Left ventricle myocardium superior (tissue), 1 donor: ENCODE measurements at regions not wholly inside any gene's neighbourhood (a gene's known extent, or its start where the extent isn't known, plus 50 kb on each side); places are given as distances from the start of the nearest gene placed in this dataset.
"Not testable (repeated sequence)": the region's sequence is repeated elsewhere in the genome, so short reads cannot be mapped to it uniquely, and the experiment has no call there.

Experiments
- ATAC-seq: fragments of 200-7000 bp; cut with Tn5 transposase; one replicate; pipeline ENCODE4 v1.9.1; 2020; ENCODE audit warnings: mild to moderate bottlenecking, moderate library complexity
- DNase-seq: peaks from one replicate; pipeline ENCODE4 v3.0.0-alpha.2; 2020
- intact Hi-C: fragments of 100-400 bp; cut with micrococcal nuclease; formaldehyde crosslinking; loops from one replicate; pipeline ENCODE4 v1.11.0; 2022
- donor health status: DM: no; HTN: yes; CAD: no; lungs with severe emphysema.

DNA sequence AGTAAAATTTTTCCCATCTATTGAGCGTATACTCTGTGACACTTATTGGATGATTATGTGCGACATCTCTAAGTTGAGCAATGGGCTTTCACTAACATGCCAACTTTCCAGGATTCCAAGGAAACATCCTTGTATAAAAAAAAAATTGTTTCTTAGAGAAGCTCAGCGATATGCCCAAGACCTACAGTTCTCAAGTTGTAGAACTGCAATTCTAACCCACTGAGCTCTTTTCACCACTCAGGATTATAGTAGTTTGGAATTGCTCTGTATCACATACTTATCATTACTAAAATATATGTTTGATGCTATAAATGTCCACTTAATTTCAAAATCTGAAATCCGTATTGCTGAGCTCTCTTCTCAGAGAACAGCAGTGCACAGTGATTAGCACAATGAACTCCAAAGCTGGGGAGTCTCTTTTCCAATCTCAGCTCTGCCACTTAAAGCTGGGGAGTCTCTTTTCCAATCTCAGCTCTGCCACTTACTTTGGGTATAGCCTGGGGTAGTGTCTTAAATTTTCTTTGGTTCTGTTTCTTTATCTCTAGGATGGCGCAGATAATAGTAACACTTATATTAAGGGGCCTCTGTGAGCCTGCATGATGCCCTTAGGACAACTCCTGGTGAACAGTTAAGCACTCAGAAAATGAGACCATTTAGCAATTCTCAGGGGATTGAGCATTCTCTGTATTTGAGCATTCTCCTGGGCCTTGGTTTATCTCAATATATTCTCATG, 1722.2 kb upstream of the AGA start:
- intact Hi-C loops, result no loop called here
- DNase-seq (no peak), ATAC-seq (no peak)

- DNase-seq, result no peak
- intact Hi-C loops, result no loop called here
- no peak for ATAC-seq
These were observed 1722.9 kb upstream of the AGA start for GRCh38 chr4:179165000-179165738.

GRCh38 chr4:179165862-179166261, 1723.6 kb upstream of the AGA start:
- intact Hi-C loops, result no loop called here
- no peak for ATAC-seq
- DNase-seq, result no peak

DNA sequence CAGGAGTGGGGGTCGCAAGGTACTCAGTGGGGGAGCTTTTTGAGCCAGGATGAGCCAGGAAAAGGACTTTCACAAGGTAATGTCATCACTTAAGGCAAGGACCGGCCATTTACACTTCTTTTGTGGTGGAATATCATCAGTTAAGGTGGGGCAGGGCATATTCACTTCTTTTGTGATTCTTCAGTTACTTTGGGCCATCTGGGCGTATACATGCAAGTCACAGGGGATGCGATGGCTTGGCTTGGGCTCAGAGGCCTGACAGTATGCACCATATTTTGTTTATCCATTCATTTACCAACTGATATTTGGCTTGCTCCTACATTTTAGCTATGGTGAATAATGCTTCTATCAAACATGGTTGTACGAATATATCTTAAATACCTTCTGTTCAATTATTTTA, 1728.1 kb upstream of the AGA start:
- DNase-seq, intact Hi-C loops, ATAC-seq: not testable (repeated sequence)

DNA sequence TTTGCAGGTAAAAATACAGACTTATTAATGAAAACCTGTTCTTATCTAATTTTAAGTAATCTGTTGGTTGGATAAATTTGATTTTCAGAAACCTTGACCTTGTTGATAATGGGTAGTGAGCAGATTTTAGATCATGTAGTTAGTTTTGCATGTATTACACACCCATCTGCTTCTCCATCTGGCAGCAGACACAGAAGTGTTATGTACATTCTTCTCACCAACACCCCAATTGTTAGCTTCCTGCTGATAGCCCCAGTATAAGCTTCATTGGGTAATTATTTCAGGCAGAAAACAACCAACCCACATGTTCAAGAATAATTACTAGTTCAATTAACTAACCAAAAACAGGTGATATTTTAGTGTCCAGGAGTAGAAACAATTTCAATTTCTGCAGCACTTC, 1740.5 kb upstream of the AGA start:
- intact Hi-C loops, result no loop called here
- DNase-seq (no peak), ATAC-seq (no peak)

- intact Hi-C loops, result no loop called here
- no peak for ATAC-seq
- DNase-seq, result no peak
These were observed 1753.7 kb upstream of the AGA start for GRCh38 chr4:179195887-179196286.

DNA sequence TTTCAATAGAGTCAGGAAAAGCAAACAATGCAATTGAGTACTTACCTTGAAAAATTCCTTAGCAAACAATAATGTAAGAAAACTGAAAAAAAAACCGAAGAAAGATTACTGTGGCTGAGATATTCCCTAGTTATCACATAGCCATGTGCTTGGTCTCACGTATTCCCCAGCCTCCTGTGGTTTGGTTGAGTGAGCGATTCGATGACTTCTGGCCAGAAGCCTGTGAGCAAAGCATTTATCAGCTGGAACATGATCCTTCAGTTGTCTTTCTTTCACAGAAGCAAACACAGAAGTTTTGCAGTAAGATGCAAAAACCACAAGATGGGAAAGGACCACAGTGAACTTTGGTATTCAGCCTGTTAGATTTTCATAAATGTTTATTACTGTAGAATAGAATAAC, 1754.3 kb upstream of the AGA start:
- DNase-seq (no peak), ATAC-seq (no peak)
- intact Hi-C loops, result no loop called here

DNA sequence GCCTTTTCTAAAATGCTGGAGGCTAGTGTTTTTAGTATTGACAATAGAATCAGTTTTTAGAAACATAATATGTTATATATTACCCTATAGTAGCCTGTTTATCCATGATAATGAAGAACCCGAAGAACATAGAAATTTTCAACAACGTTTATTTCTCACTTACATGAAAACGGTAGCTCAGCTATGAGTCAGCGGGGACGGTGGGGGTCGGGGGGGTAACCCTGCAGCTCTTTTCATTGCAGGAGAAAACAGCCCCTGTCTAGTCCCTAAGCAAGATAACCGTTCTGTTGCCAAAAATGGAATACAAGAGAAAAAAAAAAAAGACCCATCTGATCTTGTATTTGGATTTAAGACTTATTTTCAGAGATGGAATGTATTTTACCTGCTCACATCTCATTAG, 1758.4 kb upstream of the AGA start:
- DNase-seq, result no peak
- intact Hi-C loops, result no loop called here
- no peak for ATAC-seq

GRCh38 chr4:179225594-179225993, 1783.4 kb upstream of the AGA start:
- intact Hi-C loops, result no loop called here
- ATAC-seq (no peak), DNase-seq (no peak)

GRCh38 chr4:179248821-179249220, 1806.6 kb upstream of the AGA start:
- DNase-seq (no peak), ATAC-seq (no peak)
- intact Hi-C loops, result no loop called here

- ATAC-seq, result no peak
- no peak for DNase-seq
- intact Hi-C loops, result no loop called here
These were observed 1826.6 kb upstream of the AGA start for GRCh38 chr4:179268791-179269190.

- intact Hi-C loops, result no loop called here
- DNase-seq (no peak), ATAC-seq (no peak)
These were observed 1830.0 kb upstream of the AGA start for GRCh38 chr4:179272282-179272681.

DNA sequence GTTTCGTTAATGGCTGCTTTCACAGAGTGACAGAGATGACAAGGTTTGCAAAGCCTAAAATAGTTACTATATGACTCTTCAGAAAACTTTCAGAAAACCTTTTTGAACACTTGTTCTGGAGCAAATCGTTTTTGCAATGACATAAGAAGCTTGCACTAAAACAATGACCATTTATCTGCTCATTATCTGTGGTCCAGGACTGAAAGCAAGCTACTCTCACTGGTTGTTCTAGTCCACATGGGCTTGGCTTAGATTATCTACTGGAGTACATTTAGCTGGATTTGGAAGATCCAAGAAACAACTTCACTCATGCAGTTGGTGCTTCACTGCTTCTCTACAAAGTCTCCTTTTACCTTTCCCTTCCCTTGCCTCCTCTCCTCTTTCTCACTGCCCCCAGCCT, 1836.4 kb upstream of the AGA start:
- intact Hi-C loops, result no loop called here
- ATAC-seq (no peak), DNase-seq (no peak)

DNA sequence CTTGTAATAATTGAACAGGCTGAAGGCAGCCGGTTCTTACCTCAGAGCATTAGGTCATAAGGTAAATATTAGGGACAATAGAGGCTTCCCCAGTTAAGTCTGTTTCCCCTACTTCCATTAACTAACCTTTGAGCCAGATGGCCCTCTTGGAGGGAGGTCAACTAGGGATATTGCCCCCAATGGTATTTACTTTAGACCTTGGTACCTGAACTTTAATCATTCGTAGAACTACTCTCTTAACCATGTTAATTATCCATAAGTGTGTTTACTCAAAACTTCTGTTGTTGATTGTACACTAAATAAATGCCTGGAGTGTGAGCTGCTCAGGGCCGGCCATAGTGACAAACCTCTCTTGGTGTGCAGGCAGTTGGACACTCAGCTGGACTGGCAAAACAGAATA, 1843.5 kb upstream of the AGA start:
- DNase-seq (no peak), ATAC-seq (no peak)
- intact Hi-C loops, result no loop called here

GRCh38 chr4:179291657-179292056, 1849.4 kb upstream of the AGA start:
- intact Hi-C loops, result no loop called here
- no peak for ATAC-seq
- DNase-seq, result no peak

GRCh38 chr4:179292468-179292867, 1850.2 kb upstream of the AGA start:
- intact Hi-C loops, result no loop called here
- DNase-seq (no peak), ATAC-seq (no peak)

DNA sequence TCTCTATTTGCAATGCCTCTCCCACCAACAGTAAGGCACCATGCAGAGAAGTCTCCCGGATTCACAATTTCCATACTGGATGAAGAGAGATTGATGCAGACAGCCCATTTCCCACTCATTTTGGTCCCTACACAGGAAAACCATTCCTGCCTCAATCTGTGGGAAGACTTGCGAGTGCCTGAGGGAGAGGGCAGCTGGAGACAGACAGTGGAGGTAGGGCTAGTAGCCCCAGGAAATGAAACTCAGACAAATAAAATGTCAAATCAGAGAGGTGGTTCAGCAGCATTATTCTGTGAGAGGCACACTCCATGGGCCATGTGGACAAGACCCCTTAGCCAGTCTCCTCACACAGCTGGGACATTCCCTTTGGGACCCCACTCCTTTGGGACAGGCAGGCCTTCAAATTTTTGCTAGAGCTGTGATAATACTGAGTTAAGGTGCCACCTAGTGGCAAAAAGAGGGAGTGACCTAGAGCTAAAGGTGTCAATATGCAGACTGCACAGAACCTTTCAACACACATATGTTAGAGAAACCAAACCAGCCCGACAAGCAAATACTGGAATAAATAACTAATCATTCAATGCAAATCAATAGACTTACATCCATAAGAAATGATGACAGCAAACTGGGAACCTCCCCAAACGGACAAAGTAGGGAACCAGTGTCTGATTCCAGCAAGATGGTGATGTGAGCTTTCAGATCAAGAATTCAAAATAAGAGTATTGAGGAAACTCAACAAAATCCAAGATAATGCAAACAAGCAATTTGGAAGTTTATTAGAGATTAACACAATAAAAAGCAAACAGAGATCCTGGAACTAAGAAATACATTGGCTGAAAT, 1865.3 kb upstream of the AGA start:
- intact Hi-C loops, result no loop called here
- no peak for ATAC-seq
- DNase-seq, result no peak

DNA sequence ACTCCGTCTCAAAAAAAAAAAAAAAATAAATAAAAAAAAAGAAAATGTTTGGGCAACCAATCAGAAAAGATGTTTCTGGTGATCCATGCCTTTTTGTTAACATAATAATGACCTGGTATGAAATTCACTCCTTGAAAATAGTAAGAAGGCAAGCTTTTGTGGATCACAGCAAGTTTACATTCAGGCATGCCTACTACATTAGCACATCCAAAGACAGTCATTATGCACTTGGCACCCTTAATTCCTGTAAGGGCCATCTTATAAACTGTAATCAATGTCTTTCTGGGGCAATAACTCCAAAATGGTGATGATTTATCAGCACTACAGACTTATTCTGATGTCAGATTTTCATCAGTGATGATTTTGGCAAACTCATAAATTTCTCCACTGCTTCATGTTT, 1871.6 kb upstream of the AGA start:
- DNase-seq, result no peak
- intact Hi-C loops, result no loop called here

DNA sequence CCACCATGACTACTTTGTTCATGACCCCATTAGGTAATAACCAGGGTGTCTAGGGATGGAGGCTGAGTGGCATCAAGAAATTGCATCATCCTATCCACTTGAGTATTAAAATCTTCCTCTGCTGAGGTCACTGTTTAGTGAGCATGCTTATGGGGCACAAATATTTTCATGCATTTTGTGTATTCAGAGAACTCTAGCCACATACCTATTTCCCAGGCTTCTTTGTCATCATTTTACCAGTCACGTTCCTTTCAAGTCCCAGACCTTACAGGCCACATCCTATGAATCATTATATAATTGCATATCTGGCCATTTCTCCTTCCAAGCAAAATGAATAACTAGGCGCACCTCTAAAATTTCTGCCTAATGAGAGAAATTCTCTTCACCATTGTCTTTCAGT, 1882.9 kb upstream of the AGA start:
- DNase-seq, result no peak
- intact Hi-C loops, result no loop called here

More for the DNA sequence above, 1871.6 kb upstream of the AGA start:
- ATAC-seq, result no peak

DNA sequence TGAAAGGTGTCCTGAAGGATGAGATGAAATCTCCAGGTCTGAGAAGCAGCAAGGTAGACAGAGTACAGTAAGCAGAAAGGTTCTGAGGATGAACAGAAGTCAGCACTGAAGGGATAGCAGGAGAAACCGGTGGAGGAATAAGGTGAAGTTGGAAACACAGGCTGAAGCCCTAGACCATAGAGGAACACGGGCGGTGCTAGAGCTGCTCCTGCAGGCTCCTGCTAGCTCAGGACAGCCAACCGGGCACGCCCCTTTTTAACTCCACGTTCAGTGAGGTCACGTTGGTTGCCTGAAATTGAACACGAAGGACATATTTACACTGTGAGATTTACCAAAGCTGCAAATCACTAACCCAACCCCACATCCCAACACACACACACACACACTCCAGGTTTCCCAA, 1886.4 kb upstream of the AGA start:
- DNase-seq (no peak), ATAC-seq (no peak)
- intact Hi-C loops, result no loop called here

More for the DNA sequence above, 1882.9 kb upstream of the AGA start:
- no peak for ATAC-seq
